22Rv1 (cell line): ENCODE measurements at regions not wholly inside any gene's neighbourhood (a gene's known extent, or its start where the extent isn't known, plus 50 kb on each side); places are given as distances from the start of the nearest gene placed in this dataset.

Source experiments
- ZFX ChIP-seq: fragments of 450-650 bp; IDR thresholded peaks from 2 replicates; pipeline ENCODE4 v1.6.1; 2017; ENCODE audit warnings: antibody characterized with exemption, borderline replicate concordance
- TF ChIP-seq, protein P1 (sequence below): fragments of 450-650 bp; IDR thresholded peaks from 2 replicates; pipeline ENCODE4 v1.5.1; 2017; ENCODE audit warnings: mild to moderate bottlenecking

DNA sequence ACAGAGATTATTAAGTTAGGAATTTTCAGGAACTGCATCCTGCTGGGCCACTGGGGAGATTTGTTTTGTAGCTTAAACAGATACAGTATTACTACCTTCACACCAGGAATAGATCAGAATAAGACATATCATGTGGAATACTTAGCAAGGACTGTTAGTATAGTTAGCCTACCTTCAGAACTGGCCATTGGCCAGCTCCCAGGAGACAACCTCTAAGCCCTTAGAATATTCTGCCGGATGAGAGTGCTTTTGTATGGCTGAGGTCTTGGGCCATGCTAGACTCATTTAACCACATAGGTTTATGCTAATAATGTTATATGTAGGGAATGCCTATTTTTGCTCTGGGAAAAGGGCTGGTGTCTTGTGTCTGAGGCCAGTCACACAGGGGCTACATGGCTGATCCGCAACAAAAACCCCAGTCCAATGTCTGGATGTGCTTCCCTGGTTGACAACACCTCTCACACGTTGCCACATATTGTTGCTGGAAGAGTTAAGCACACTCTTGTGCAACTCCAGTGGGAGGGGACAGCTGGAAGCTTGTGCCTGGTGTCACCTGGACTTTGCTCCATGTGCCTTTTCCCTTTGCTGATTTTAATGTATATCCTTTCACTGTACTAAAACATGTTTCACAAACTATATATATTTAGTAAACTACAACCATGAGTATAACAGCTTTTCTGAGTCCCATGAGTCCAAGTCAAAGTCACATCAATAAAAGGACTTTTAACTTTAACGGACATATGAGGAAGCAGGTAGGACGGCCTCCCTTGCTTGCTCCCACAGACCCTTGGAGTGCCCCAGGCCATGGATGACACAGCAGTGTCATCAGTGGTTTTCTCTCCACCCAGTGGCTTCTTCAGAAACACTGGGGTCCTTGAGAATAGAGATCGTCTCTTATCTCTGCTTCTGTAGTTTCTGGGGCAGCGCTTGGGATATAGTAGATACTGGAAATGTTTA, 118.0 kb upstream of the C3orf80 start:
- TF ChIP-seq, protein P1, sequence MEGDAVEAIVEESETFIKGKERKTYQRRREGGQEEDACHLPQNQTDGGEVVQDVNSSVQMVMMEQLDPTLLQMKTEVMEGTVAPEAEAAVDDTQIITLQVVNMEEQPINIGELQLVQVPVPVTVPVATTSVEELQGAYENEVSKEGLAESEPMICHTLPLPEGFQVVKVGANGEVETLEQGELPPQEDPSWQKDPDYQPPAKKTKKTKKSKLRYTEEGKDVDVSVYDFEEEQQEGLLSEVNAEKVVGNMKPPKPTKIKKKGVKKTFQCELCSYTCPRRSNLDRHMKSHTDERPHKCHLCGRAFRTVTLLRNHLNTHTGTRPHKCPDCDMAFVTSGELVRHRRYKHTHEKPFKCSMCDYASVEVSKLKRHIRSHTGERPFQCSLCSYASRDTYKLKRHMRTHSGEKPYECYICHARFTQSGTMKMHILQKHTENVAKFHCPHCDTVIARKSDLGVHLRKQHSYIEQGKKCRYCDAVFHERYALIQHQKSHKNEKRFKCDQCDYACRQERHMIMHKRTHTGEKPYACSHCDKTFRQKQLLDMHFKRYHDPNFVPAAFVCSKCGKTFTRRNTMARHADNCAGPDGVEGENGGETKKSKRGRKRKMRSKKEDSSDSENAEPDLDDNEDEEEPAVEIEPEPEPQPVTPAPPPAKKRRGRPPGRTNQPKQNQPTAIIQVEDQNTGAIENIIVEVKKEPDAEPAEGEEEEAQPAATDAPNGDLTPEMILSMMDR = no peak
- no peak for TF ChIP-seq ZFX
